ENCODE measurements at regions not wholly inside any gene's neighbourhood (a gene's known extent, or its start where the extent isn't known, plus 50 kb on each side); places are given as distances from the start of the nearest gene placed in this dataset.

GRCh38 chr7:81162771-81163525 is 244.1 kb upstream of the SEMA3C start:
- Histone ChIP-seq H3K4me1 (ENCODE audit: control insufficient read depth, insufficient read depth, low read length, poor library complexity, severe bottlenecking) (no peaks in the 10 kb centered on the region), H3K27me3 (ENCODE audit: control insufficient read depth, insufficient read depth, low read length) (no peaks in the 10 kb centered on the region), H3K27ac (ENCODE audit: insufficient read depth, low read length, poor library complexity, severe bottlenecking) (no peak overlapping the region), H3K4me3 (ENCODE audit: low read depth, low read length) (no peak overlapping the region), H3K36me3 (ENCODE audit: control insufficient read depth, insufficient read depth, low read length) (no peaks in the 10 kb centered on the region), H3K9me3 (ENCODE audit: control insufficient read depth in 2 of 2, low read length in 2 of 2) (peaks cover 0 to 4% of the 10 kb centered on the region in 2 experiments)
- Mint-ChIP-seq H3K36me3 (no peaks in the 10 kb centered on the region), H3K4me3 (no peak overlapping the region), H3K4me1 (peaks cover 0 to 4% (median 0%) of the 10 kb centered on the region in 4 donors), H3K27me3 (no peaks in the 10 kb centered on the region), H3K27ac (no peak overlapping the region), H3K9me3 (peaks cover 2 to 8% (median 4%) of the 10 kb centered on the region in 7 donors)
- DNase-seq (no peak), ATAC-seq (ENCODE audit: low read depth in 2 of 2) (no peak)

GRCh38 chr7:81162234-81162633 is 243.4 kb upstream of the SEMA3C start:
- no peaks in the 10 kb centered on the region for H3K27me3 Mint-ChIP-seq
- H3K27ac ChIP-seq (ENCODE audit: insufficient read depth, low read length, poor library complexity, severe bottlenecking), result no peak overlapping the region

GRCh38 chr7:81161451-81162075 is 242.7 kb upstream of the SEMA3C start:
- ATAC-seq (ENCODE audit: low read depth in 2 of 2), result no peak
- no peaks in the 10 kb centered on the region for H3K27me3 Mint-ChIP-seq
- no peak overlapping the region for H3K27ac Mint-ChIP-seq

More at GRCh38 chr7:81162234-81162633, 243.4 kb upstream of the SEMA3C start:
- no peak for ATAC-seq (ENCODE audit: low read depth in 2 of 2)
- Histone ChIP-seq H3K9me3 (ENCODE audit: control insufficient read depth in 2 of 2, low read length in 2 of 2) (peaks cover 0 to 4% of the 10 kb centered on the region in 2 experiments), H3K27me3 (ENCODE audit: control insufficient read depth, insufficient read depth, low read length) (no peaks in the 10 kb centered on the region), H3K4me3 (ENCODE audit: low read depth, low read length) (no peak overlapping the region), H3K36me3 (ENCODE audit: control insufficient read depth, insufficient read depth, low read length) (no peaks in the 10 kb centered on the region), H3K4me1 (ENCODE audit: control insufficient read depth, insufficient read depth, low read length, poor library complexity, severe bottlenecking) (no peaks in the 10 kb centered on the region)
- Mint-ChIP-seq H3K36me3 (no peaks in the 10 kb centered on the region), H3K4me3 (no peak overlapping the region), H3K4me1 (peaks cover 0 to 4% (median 0%) of the 10 kb centered on the region in 4 donors), H3K9me3 (peaks cover 2 to 12% (median 4%) of the 10 kb centered on the region in 7 donors), H3K27ac (no peak overlapping the region)
- no peak for DNase-seq

GRCh38 chr7:81159402-81159801 is 240.6 kb upstream of the SEMA3C start:
- Mint-ChIP-seq H3K27ac (no peak overlapping the region), H3K4me1 (peaks cover 0 to 4% (median 0%) of the 10 kb centered on the region in 4 donors), H3K9me3 (peaks cover 3 to 16% (median 6%) of the 10 kb centered on the region in 7 donors), H3K27me3 (no peaks in the 10 kb centered on the region), H3K4me3 (no peak overlapping the region), H3K36me3 (no peaks in the 10 kb centered on the region)
- ATAC-seq (ENCODE audit: low read depth in 2 of 2) (no peak), DNase-seq (no peak)
- Histone ChIP-seq H3K4me1 (ENCODE audit: control insufficient read depth, insufficient read depth, low read length, poor library complexity, severe bottlenecking) (no peaks in the 10 kb centered on the region), H3K9me3 (ENCODE audit: control insufficient read depth in 2 of 2, low read length in 2 of 2) (peaks cover 0 to 4% of the 10 kb centered on the region in 2 experiments), H3K27ac (ENCODE audit: insufficient read depth, low read length, poor library complexity, severe bottlenecking) (no peak overlapping the region), H3K4me3 (ENCODE audit: low read depth, low read length) (no peak overlapping the region), H3K27me3 (ENCODE audit: control insufficient read depth, insufficient read depth, low read length) (no peaks in the 10 kb centered on the region), H3K36me3 (ENCODE audit: control insufficient read depth, insufficient read depth, low read length) (no peaks in the 10 kb centered on the region)

More at GRCh38 chr7:81161451-81162075, 242.7 kb upstream of the SEMA3C start:
- Histone ChIP-seq H3K27me3 (ENCODE audit: control insufficient read depth, insufficient read depth, low read length) (no peaks in the 10 kb centered on the region), H3K4me1 (ENCODE audit: control insufficient read depth, insufficient read depth, low read length, poor library complexity, severe bottlenecking) (no peaks in the 10 kb centered on the region), H3K27ac (ENCODE audit: insufficient read depth, low read length, poor library complexity, severe bottlenecking) (no peak overlapping the region), H3K36me3 (ENCODE audit: control insufficient read depth, insufficient read depth, low read length) (no peaks in the 10 kb centered on the region), H3K4me3 (ENCODE audit: low read depth, low read length) (no peak overlapping the region), H3K9me3 (ENCODE audit: control insufficient read depth in 2 of 2, low read length in 2 of 2) (peaks cover 0 to 4% of the 10 kb centered on the region in 2 experiments)
- Mint-ChIP-seq H3K9me3 (peaks cover 2 to 12% (median 4%) of the 10 kb centered on the region in 7 donors), H3K4me1 (peaks cover 0 to 4% (median 0%) of the 10 kb centered on the region in 4 donors), H3K36me3 (no peaks in the 10 kb centered on the region), H3K4me3 (no peak overlapping the region)
- no peak for DNase-seq

GRCh38 chr7:81158189-81158588 is 239.3 kb upstream of the SEMA3C start:
- H3K4me3 Mint-ChIP-seq, result no peak overlapping the region
- no peaks in the 10 kb centered on the region for H3K27me3 ChIP-seq (ENCODE audit: control insufficient read depth, insufficient read depth, low read length)
- H3K27ac Mint-ChIP-seq, result no peak overlapping the region
- H3K36me3 Mint-ChIP-seq, result no peaks in the 10 kb centered on the region
- no peak overlapping the region for H3K27ac ChIP-seq (ENCODE audit: insufficient read depth, low read length, poor library complexity, severe bottlenecking)
- H3K9me3 Mint-ChIP-seq, result peaks cover 3 to 13% (median 6%) of the 10 kb centered on the region in 7 donors
- no peak for ATAC-seq (ENCODE audit: low read depth in 2 of 2)
- peaks cover 0 to 4% (median 0%) of the 10 kb centered on the region in 4 donors for H3K4me1 Mint-ChIP-seq
- H3K36me3 ChIP-seq (ENCODE audit: control insufficient read depth, insufficient read depth, low read length), result no peaks in the 10 kb centered on the region
- no peaks in the 10 kb centered on the region for H3K27me3 Mint-ChIP-seq
- H3K4me1 ChIP-seq (ENCODE audit: control insufficient read depth, insufficient read depth, low read length, poor library complexity, severe bottlenecking), result no peaks in the 10 kb centered on the region
- peaks cover 0 to 4% of the 10 kb centered on the region in 2 experiments for H3K9me3 ChIP-seq (ENCODE audit: control insufficient read depth in 2 of 2, low read length in 2 of 2)
- H3K4me3 ChIP-seq (ENCODE audit: low read depth, low read length), result no peak overlapping the region
- DNase-seq, result no peak

- H3K4me3 Mint-ChIP-seq, result no peak overlapping the region
- H3K9me3 Mint-ChIP-seq, result peaks cover 0 to 13% (median 3%) of the 10 kb centered on the region in 7 donors
- peaks cover 1 to 4% of the 10 kb centered on the region in 2 experiments for H3K9me3 ChIP-seq (ENCODE audit: control insufficient read depth in 2 of 2, low read length in 2 of 2)
- H3K36me3 Mint-ChIP-seq, result no peaks in the 10 kb centered on the region
- ATAC-seq (ENCODE audit: low read depth in 2 of 2) (no peak), DNase-seq (no peak)
- no peak overlapping the region for H3K27ac ChIP-seq (ENCODE audit: insufficient read depth, low read length, poor library complexity, severe bottlenecking)
- H3K36me3 ChIP-seq (ENCODE audit: control insufficient read depth, insufficient read depth, low read length), result no peaks in the 10 kb centered on the region
- H3K4me1 Mint-ChIP-seq, result peaks cover 0 to 4% (median 0%) of the 10 kb centered on the region in 4 donors
- no peak overlapping the region for H3K4me3 ChIP-seq (ENCODE audit: low read depth, low read length)
- no peaks in the 10 kb centered on the region for H3K27me3 ChIP-seq (ENCODE audit: control insufficient read depth, insufficient read depth, low read length)
- no peaks in the 10 kb centered on the region for H3K27me3 Mint-ChIP-seq
- no peaks in the 10 kb centered on the region for H3K4me1 ChIP-seq (ENCODE audit: control insufficient read depth, insufficient read depth, low read length, poor library complexity, severe bottlenecking)
- H3K27ac Mint-ChIP-seq, result no peak overlapping the region
Observed at GRCh38 chr7:81155654-81156373, 237.0 kb upstream of the SEMA3C start.

GRCh38 chr7:81154565-81154964 is 235.7 kb upstream of the SEMA3C start:
- H3K36me3 Mint-ChIP-seq, result no peaks in the 10 kb centered on the region
- no peak overlapping the region for H3K27ac ChIP-seq (ENCODE audit: insufficient read depth, low read length, poor library complexity, severe bottlenecking)
- H3K9me3 Mint-ChIP-seq, result peaks cover 0 to 13% (median 6%) of the 10 kb centered on the region in 7 donors
- H3K27ac Mint-ChIP-seq, result peak overlapping the region in 1 of 3 donors; percentile 17
- peaks cover 0 to 7% of the 10 kb centered on the region in 2 experiments for H3K9me3 ChIP-seq (ENCODE audit: control insufficient read depth in 2 of 2, low read length in 2 of 2)
- no peak for ATAC-seq (ENCODE audit: low read depth in 2 of 2)
- H3K36me3 ChIP-seq (ENCODE audit: control insufficient read depth, insufficient read depth, low read length), result no peaks in the 10 kb centered on the region
- no peak for DNase-seq
- no peak overlapping the region for H3K4me3 ChIP-seq (ENCODE audit: low read depth, low read length)
- no peaks in the 10 kb centered on the region for H3K27me3 Mint-ChIP-seq
- no peak overlapping the region for H3K4me3 Mint-ChIP-seq
- no peaks in the 10 kb centered on the region for H3K27me3 ChIP-seq (ENCODE audit: control insufficient read depth, insufficient read depth, low read length)
- no peaks in the 10 kb centered on the region for H3K4me1 ChIP-seq (ENCODE audit: control insufficient read depth, insufficient read depth, low read length, poor library complexity, severe bottlenecking)
- H3K4me1 Mint-ChIP-seq, result peaks cover 0 to 2% (median 0%) of the 10 kb centered on the region in 4 donors

All from CD4-positive, CD25-positive, alpha-beta regulatory T cell (primary cell).